AG09309 (cell line): ENCODE measurements at regions not wholly inside any gene's neighbourhood (a gene's known extent, or its start where the extent isn't known, plus 50 kb on each side); places are given as distances from the start of the nearest gene placed in this dataset.
"Not testable (repeated sequence)": the region's sequence is repeated elsewhere in the genome, so short reads cannot be mapped to it uniquely, and the experiment has no call there.

Experiments used
- DNase-seq: peaks from one replicate; pipeline ENCODE4 v3.0.0-alpha.2; 2010; ENCODE audit warnings: low read depth
- H3K4me3 ChIP-seq: 2 replicates; pipeline ENCODE4 v1.5.1; 2011; ENCODE audit warnings: mild to moderate bottlenecking, low read depth, low read length, moderate library complexity; ENCODE audit not compliant: control insufficient read depth
- CTCF ChIP-seq: IDR thresholded peaks from 2 replicates; pipeline ENCODE4 v1.5.1; 2011; ENCODE audit warnings: mild to moderate bottlenecking, low read depth, low read length, inconsistent platforms; ENCODE audit not compliant: insufficient read depth, control insufficient read depth; ENCODE audit errors: missing control alignments

DNA sequence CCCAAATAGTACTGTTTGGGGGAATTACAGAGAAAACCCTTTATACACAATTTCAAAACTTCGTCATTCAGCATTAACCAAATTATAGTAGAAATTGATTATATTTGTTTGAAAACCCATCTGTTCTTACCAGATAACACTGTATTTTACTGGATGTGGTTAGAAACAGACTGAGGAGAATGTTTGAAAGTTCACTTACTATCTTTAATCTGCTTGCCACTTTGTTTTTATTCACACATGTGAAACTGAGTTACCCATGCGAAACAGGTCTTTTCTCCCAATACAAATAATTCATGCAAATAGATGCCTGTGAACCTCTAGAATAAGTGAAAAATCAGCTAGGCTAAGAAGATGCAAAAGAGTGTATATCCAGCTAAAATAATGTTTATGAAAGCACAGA is 177.5 kb downstream of the NAA11 start:
- no peak overlapping the region for H3K4me3 ChIP-seq
- no peak for DNase-seq
- TF ChIP-seq CTCF, result no peak

DNA sequence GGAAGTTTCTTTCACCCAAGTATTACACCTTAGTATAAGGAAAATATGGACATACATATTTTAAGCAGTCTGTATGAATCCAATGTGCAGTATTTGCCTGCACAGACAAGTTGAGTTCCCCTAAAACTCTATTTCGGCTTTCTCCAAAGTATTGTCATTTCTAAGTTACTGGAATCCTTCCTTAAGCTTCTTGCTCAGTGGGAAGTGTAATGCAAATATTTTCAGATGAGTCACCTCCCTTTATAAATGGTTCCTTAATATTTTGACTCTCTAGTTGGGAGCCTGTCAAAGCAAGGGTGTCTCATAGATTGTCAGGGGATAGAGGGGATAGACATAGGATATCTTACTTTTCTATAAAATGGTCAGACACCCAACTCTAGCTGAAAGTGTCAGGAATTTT is 178.6 kb downstream of the NAA11 start:
- DNase-seq, result no peak
- no peak overlapping the region for H3K4me3 ChIP-seq
- TF ChIP-seq CTCF, result no peak

- TF ChIP-seq CTCF, result no peak
- DNase-seq, result no peak
- no peak overlapping the region for H3K4me3 ChIP-seq
Measured at GRCh38 chr4:79141530-79141929, 184.3 kb downstream of the NAA11 start.

- no peak for TF ChIP-seq CTCF
- no peak for DNase-seq
- H3K4me3 ChIP-seq, result no peak overlapping the region
Measured at GRCh38 chr4:79134767-79135166, 191.1 kb downstream of the NAA11 start.

DNA sequence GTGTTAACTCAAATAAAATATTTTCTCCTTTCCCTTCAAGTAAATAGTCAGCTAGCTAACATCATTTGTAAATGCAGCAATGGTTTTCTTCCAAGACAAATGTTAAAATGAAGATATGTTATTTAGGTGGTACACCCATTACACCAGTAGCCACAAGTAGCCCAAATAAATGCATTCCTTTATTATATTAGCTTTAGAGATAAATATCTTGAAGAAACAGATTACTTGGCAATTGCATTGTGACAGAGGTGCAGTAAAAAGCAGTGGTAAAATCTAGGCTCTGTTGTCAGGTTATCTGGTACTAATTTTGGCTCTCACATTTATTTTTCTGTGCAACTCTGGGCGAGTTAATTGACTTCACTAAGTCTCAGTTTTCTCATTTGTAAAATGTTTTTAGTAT is 193.0 kb downstream of the NAA11 start:
- DNase-seq, result no peak
- no peak for TF ChIP-seq CTCF
- H3K4me3 ChIP-seq, result no peak overlapping the region

GRCh38 chr4:79121875-79122358 is 182.7 kb upstream of the PAQR3 start:
- no peak overlapping the region for H3K4me3 ChIP-seq
- no peak for DNase-seq
- no peak for TF ChIP-seq CTCF

GRCh38 chr4:79121223-79121622 is 182.0 kb upstream of the PAQR3 start:
- no peak for DNase-seq
- no peak overlapping the region for H3K4me3 ChIP-seq
- no peak for TF ChIP-seq CTCF

- DNase-seq, H3K4me3 ChIP-seq: not testable (repeated sequence)
Measured at GRCh38 chr4:79117051-79117450, 177.8 kb upstream of the PAQR3 start.
